ENCODE measurements at regions not wholly inside any gene's neighbourhood (a gene's known extent, or its start where the extent isn't known, plus 50 kb on each side); places are given as distances from the start of the nearest gene placed in this dataset.

- TF ChIP-seq, protein P1, sequence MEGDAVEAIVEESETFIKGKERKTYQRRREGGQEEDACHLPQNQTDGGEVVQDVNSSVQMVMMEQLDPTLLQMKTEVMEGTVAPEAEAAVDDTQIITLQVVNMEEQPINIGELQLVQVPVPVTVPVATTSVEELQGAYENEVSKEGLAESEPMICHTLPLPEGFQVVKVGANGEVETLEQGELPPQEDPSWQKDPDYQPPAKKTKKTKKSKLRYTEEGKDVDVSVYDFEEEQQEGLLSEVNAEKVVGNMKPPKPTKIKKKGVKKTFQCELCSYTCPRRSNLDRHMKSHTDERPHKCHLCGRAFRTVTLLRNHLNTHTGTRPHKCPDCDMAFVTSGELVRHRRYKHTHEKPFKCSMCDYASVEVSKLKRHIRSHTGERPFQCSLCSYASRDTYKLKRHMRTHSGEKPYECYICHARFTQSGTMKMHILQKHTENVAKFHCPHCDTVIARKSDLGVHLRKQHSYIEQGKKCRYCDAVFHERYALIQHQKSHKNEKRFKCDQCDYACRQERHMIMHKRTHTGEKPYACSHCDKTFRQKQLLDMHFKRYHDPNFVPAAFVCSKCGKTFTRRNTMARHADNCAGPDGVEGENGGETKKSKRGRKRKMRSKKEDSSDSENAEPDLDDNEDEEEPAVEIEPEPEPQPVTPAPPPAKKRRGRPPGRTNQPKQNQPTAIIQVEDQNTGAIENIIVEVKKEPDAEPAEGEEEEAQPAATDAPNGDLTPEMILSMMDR (IDR thresholded peaks at IDR 0.05) = no peak
- TF ChIP-seq POLR2A (IDR thresholded peaks at IDR 0.05) = no peak
Measured at GRCh38 chr11:8746331-8746974, 63.9 kb downstream of the RPL27A start.
